Naive B cell (primary cell): ENCODE measurements at regions not wholly inside any gene's neighbourhood (a gene's known extent, or its start where the extent isn't known, plus 50 kb on each side); places are given as distances from the start of the nearest gene placed in this dataset.

Experiments used
- ATAC-seq, 2 donors: fragments of 150-1000 bp; cut with Tn5 transposase; 2 replicates each; pipeline ENCODE4 v1.10.0; 2021; ENCODE audit warnings: low read depth in 2 of 2, mild to moderate bottlenecking in 2 of 2, moderate library complexity in 2 of 2
- DNase-seq: peaks from one replicate; pipeline ENCODE4 v3.0.0; 2022
- H3K27ac Mint-ChIP-seq, 6 donors: one replicate each; pipeline ENCODE4 v1.8.0; 2020 to 2022; ENCODE audit warnings: mild to moderate bottlenecking in 6 of 6, mixed read lengths in 6 of 6, moderate library complexity in 5 of 6, inconsistent platforms in 2 of 6
- H3K27me3 Mint-ChIP-seq, 3 donors: one replicate each; pipeline ENCODE4 v1.8.0; 2021 to 2022; ENCODE audit warnings: mixed read lengths in 3 of 3, mild to moderate bottlenecking in 1 of 3
- H3K36me3 Mint-ChIP-seq, 2 donors: one replicate each; pipeline ENCODE4 v1.8.0; 2020 to 2022; ENCODE audit warnings: mixed read lengths in 2 of 2, inconsistent platforms in 1 of 2, mild to moderate bottlenecking in 1 of 2
- H3K4me1 Mint-ChIP-seq, 3 donors: one replicate each; pipeline ENCODE4 v1.8.0; 2020 to 2022; ENCODE audit warnings: mixed read lengths in 3 of 3, inconsistent platforms in 1 of 3, mild to moderate bottlenecking in 1 of 3, moderate library complexity in 1 of 3
- H3K4me3 Mint-ChIP-seq, 8 donors: one replicate each; pipeline ENCODE4 v1.8.0; 2020 to 2022; ENCODE audit warnings: mild to moderate bottlenecking in 8 of 8, mixed read lengths in 8 of 8, moderate library complexity in 8 of 8, inconsistent platforms in 2 of 8
- H3K9me3 Mint-ChIP-seq, 7 donors: one replicate each; pipeline ENCODE4 v1.8.0; 2020 to 2022; ENCODE audit warnings: mixed read lengths in 7 of 7, mild to moderate bottlenecking in 5 of 7, inconsistent platforms in 2 of 7, moderate library complexity in 1 of 7

DNA sequence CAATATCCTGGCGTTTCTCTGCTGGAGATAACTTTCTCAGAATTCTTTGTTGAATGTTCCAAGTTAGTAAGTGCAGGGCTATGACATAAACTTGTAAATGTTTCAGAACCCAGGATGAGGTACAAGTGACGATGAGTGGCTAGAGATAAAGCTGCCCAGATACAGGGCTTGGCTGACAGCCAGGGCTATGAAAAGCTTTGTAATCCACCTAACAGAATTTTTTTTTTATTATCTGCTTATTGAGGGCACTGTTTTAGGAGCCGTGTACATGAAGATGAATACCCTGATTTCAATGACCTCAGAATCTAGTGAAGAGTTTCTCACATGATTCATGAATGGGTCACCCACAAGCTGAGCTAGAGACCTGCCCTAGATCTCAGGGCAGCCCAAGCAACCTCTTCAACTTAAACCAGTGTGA, 431.4 kb downstream of the DIPK2A start:
- Mint-ChIP-seq H3K9me3 (peaks cover 0 to 26% (median 15%) of the 10 kb centered on the region in 7 donors), H3K4me3 (no peak overlapping the region), H3K27ac (no peak overlapping the region), H3K36me3 (no peaks in the 10 kb centered on the region), H3K27me3 (no peaks in the 10 kb centered on the region), H3K4me1 (no peaks in the 10 kb centered on the region)
- DNase-seq, result no peak
- no peak for ATAC-seq

DNA sequence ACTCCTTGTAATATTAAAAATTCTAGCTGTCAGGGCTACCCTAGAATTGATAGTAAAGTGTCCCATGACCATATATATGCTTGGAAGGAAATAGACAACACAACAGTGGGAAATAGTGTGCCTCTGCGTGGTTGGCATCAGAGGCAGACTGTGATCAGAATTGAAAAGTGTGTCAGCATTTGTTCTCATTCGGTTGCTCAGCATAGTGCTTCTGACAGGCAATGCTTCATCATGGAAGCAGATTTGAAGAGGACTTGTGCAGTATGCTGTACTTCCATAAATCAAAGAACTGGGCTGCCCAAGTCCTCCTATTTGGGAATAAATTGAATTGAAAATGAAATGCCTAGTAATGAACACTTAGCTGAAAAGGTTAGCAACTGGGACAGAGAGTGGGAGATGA, 435.7 kb downstream of the DIPK2A start:
- H3K27ac Mint-ChIP-seq, result no peak overlapping the region
- peaks cover 0 to 17% (median 8%) of the 10 kb centered on the region in 7 donors for H3K9me3 Mint-ChIP-seq
- peaks cover 4 to 9% (median 6%) of the 10 kb centered on the region in 3 donors for H3K27me3 Mint-ChIP-seq
- no peaks in the 10 kb centered on the region for H3K36me3 Mint-ChIP-seq
- no peaks in the 10 kb centered on the region for H3K4me1 Mint-ChIP-seq
- H3K4me3 Mint-ChIP-seq, result no peak overlapping the region
- DNase-seq (no peak), ATAC-seq (no peak)

DNA sequence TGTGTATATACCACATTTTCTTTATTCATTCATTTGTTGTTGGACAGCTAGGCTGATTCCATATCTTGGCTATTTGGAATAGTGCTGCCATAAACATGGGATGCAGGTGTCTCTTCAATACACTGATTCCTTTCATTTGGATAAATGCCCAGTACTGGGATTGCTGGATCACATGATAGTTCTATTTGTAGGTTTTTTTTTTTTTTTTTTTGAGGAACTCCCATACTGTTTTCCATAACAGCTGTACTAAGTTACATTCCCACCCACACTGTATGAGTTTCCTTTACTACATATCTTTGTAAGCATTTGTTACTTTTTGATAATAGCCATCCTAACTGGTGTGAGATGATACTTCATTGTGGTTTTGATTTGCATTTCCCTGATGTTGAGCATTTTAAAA, 437.7 kb downstream of the DIPK2A start:
- no peak for DNase-seq
- Mint-ChIP-seq H3K9me3 (peaks cover 0 to 17% (median 6%) of the 10 kb centered on the region in 7 donors), H3K27me3 (peaks cover 5 to 9% (median 6%) of the 10 kb centered on the region in 3 donors), H3K27ac (peak overlapping the region in 1 of 6 donors; percentile 70), H3K4me3 (no peak overlapping the region), H3K36me3 (no peaks in the 10 kb centered on the region), H3K4me1 (no peaks in the 10 kb centered on the region)
- no peak for ATAC-seq

DNA sequence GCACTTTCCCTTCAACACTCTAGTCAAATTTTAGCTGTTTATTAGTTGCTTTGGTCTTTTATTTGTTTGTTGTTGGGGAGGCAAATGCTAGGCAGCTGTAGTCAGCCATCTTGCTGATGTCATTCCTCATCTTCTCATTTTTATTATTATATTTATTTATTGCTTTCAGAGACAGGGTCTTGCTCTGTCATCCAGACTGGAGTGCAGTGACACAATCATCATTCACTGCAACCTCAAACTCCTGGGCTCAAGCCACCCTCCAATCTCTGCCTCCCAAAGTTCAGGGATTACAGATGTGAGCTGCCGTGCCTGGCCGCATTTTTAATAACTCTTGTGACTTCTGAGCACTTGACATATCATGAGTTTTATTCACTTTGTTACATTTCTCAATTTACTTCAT, 441.4 kb downstream of the DIPK2A start:
- ATAC-seq, result no peak
- peaks cover 2 to 17% (median 6%) of the 10 kb centered on the region in 7 donors for H3K9me3 Mint-ChIP-seq

DNA sequence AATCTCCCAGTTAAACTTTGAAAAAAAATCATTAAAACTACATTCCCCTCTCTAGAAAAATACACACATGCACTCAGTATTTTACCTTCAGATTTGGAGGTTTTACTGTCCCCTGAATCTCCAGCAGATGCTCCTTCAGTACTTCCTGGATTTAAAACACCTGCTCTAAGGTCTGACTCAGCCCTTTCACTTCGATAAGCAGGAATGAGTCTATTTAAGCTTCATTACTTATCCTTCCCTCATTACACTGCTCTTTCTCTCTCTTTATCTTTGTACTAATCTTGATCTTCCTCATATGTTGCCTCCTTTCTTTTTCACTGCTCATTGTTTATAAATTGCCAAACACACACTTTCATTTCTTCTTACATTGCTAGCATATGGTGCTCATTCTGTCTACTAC, 443.9 kb downstream of the DIPK2A start:
- Mint-ChIP-seq H3K27ac (no peak overlapping the region), H3K27me3 (peaks cover 3 to 6% (median 5%) of the 10 kb centered on the region in 3 donors), H3K4me1 (no peaks in the 10 kb centered on the region), H3K4me3 (no peak overlapping the region), H3K36me3 (no peaks in the 10 kb centered on the region), H3K9me3 (peaks cover 1 to 14% (median 5%) of the 10 kb centered on the region in 7 donors)
- no peak for ATAC-seq
- no peak for DNase-seq

More for the DNA sequence above, 441.4 kb downstream of the DIPK2A start:
- no peak for DNase-seq
- Mint-ChIP-seq H3K4me1 (no peaks in the 10 kb centered on the region), H3K27me3 (peaks cover 5 to 9% (median 6%) of the 10 kb centered on the region in 3 donors), H3K27ac (no peak overlapping the region), H3K36me3 (no peaks in the 10 kb centered on the region), H3K4me3 (peak overlapping the region in 1 of 8 donors; percentile 36)

DNA sequence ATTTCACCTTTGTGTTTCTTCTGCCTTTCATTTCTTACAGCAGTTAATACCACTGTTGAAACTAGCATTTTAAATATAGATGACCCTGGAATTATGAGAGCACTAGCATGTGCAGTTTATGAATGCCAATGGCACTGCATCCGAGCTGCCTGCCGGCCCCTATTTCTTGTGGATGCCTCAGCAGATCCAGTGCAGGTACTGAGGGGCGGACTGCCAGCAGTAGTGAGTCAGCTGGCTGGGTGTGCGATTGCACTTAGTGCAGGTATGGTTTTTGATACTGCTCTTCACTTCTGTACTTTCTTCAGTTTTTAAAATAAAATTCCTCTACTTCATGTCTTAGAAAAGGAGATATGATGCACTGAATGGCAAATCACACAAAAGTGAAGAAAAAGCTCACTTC, 453.0 kb downstream of the DIPK2A start:
- no peaks in the 10 kb centered on the region for H3K36me3 Mint-ChIP-seq
- H3K4me3 Mint-ChIP-seq, result no peak overlapping the region
- DNase-seq (no peak), ATAC-seq (no peak)
- H3K27ac Mint-ChIP-seq, result no peak overlapping the region
- no peaks in the 10 kb centered on the region for H3K9me3 Mint-ChIP-seq
- H3K4me1 Mint-ChIP-seq, result no peaks in the 10 kb centered on the region
- H3K27me3 Mint-ChIP-seq, result peaks cover 0 to 4% (median 0%) of the 10 kb centered on the region in 3 donors

DNA sequence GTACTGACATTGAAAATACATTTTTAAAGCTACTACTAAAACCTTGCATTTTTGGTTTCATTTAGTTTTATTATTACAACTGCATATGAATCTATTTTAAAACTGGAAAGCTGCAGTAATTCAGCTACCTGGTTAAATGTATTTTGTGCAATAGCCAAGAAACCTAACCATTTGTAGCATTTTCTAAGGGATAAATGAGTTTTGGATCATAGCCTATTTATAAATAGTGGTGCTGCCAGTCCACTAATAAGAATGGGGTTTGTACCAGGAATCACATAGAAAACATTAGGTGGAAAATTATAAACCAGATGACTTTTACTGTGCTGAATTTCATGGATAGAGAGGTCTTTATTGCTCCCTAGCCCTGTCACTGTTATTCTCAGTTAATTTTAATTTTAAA, 454.7 kb downstream of the DIPK2A start:
- Mint-ChIP-seq H3K4me3 (no peak overlapping the region), H3K36me3 (no peaks in the 10 kb centered on the region), H3K27ac (no peak overlapping the region), H3K9me3 (no peaks in the 10 kb centered on the region), H3K27me3 (peaks cover 0 to 4% (median 0%) of the 10 kb centered on the region in 3 donors), H3K4me1 (no peaks in the 10 kb centered on the region)
- no peak for DNase-seq
- ATAC-seq, result no peak

DNA sequence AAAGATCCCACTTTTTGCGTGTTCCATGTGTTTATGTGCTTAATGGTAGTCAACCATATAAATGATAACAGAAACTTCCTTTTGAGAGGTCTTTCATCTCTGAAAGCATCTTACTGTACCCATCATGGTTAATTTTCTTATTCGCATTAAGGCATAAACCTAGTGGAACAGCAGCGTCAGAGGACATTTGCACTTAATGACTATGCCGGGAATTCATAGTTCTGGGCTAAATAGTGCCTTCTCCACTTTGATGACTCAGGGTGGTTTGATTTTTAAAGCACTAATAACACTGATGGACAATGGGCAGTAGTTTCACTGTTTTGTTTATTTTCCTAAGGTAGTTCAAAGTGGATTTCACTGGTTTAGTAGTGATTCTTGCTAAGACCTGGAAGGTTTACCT, 455.3 kb downstream of the DIPK2A start:
- no peak for ATAC-seq
- no peaks in the 10 kb centered on the region for H3K9me3 Mint-ChIP-seq
- no peak for DNase-seq
- no peak overlapping the region for H3K27ac Mint-ChIP-seq
- no peaks in the 10 kb centered on the region for H3K4me1 Mint-ChIP-seq
- no peak overlapping the region for H3K4me3 Mint-ChIP-seq
- H3K27me3 Mint-ChIP-seq, result peaks cover 0 to 7% (median 0%) of the 10 kb centered on the region in 3 donors
- H3K36me3 Mint-ChIP-seq, result no peaks in the 10 kb centered on the region

DNA sequence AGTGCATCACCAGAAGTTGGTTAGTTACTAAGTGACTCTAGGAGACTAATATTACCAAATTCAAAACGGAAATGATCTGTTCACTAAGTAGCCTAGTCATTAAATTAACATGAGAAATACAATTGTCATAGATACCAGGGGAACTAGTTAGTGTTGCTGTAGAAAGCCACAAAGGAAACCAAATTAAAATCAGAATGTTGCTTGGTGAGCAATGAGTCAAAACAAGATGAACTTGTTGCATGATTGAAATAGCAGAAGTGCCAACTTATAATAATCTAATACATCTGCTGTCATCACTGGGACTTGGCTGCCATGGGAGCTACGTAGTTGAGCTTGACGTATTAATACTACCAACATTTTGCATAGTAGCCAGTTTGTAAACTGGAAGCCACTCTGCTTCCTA, 458.1 kb downstream of the DIPK2A start:
- Mint-ChIP-seq H3K4me3 (no peak overlapping the region), H3K9me3 (peaks cover 0 to 2% (median 0%) of the 10 kb centered on the region in 7 donors), H3K4me1 (peaks cover 0 to 2% (median 0%) of the 10 kb centered on the region in 3 donors), H3K27me3 (peaks cover 0 to 4% (median 0%) of the 10 kb centered on the region in 3 donors), H3K36me3 (no peaks in the 10 kb centered on the region), H3K27ac (no peak overlapping the region)
- DNase-seq, result no peak
- peak in 1 of 2 donors; percentile 18 for ATAC-seq

DNA sequence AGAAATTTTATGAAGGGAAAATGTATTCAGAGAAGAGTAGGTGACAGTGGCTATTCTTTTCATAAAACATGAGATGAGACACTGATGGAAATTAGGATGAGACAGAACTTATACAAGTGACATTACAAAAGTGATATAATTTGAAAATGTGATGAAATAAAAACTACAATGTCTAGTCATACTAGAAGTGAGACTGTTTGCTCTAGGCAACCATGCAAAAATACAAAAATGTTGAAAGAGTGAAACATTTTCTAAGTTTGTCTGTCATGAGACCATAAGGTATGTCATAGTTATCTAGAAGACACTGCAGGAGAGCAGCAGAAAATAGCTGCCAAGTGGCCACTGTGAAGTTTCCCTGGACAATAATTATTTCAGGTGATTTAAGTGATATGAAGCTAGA, 459.5 kb downstream of the DIPK2A start:
- H3K4me3 Mint-ChIP-seq, result no peak overlapping the region
- ATAC-seq (no peak), DNase-seq (no peak)
- no peak overlapping the region for H3K27ac Mint-ChIP-seq
- no peaks in the 10 kb centered on the region for H3K36me3 Mint-ChIP-seq
- H3K27me3 Mint-ChIP-seq, result peaks cover 0 to 4% (median 0%) of the 10 kb centered on the region in 3 donors
- peaks cover 0 to 2% (median 0%) of the 10 kb centered on the region in 7 donors for H3K9me3 Mint-ChIP-seq
- peaks cover 0 to 2% (median 0%) of the 10 kb centered on the region in 3 donors for H3K4me1 Mint-ChIP-seq

DNA sequence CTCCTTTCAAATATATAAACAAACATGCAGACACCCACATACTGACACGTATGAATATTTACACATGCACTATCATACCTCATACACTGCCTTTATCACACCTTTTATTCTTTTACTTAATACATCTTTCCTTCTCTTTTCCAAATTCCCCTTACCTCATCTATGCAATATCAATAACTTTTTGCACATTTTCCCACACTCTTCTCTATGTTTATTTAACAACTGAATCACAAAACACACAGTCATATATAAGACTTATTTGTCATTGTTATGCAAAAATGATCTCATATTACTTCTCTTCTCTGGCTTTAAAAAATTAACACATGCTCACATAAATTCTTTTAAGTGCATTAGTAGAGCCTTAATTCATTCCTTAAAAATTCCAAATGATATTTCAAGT, 461.4 kb downstream of the DIPK2A start:
- ATAC-seq, result no peak

DNA sequence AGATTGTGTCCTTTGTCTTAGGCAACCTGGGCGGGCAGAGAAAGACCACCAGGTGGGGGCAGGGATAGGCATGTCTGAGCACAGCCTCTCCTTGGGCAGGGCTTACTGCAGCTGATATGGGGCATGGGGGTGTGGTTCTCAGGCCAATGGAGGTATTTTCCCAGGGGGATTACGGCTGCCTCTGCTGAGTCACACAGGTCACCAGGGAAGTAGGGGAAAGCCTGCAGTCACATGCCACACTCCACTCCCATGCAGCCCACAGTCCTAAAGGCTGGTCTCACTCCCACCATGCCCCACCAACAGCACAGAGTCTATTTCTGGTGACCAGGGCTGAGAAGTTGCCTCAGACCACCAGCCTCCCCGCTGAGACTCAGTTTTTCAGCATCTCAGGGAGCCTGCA, 466.4 kb downstream of the DIPK2A start:
- Mint-ChIP-seq H3K36me3 (no peaks in the 10 kb centered on the region), H3K4me1 (peaks cover 0 to 2% (median 0%) of the 10 kb centered on the region in 3 donors), H3K4me3 (no peak overlapping the region), H3K9me3 (peaks cover 0 to 2% (median 0%) of the 10 kb centered on the region in 7 donors), H3K27ac (no peak overlapping the region), H3K27me3 (peaks cover 0 to 8% (median 7%) of the 10 kb centered on the region in 3 donors)
- ATAC-seq, result no peak
- DNase-seq, result no peak

More for the DNA sequence above, 461.4 kb downstream of the DIPK2A start:
- Mint-ChIP-seq H3K36me3 (no peaks in the 10 kb centered on the region), H3K27me3 (peaks cover 0 to 10% (median 7%) of the 10 kb centered on the region in 3 donors), H3K4me1 (peaks cover 0 to 2% (median 0%) of the 10 kb centered on the region in 3 donors), H3K9me3 (peaks cover 0 to 2% (median 0%) of the 10 kb centered on the region in 7 donors), H3K27ac (no peak overlapping the region), H3K4me3 (no peak overlapping the region)
- no peak for DNase-seq

DNA sequence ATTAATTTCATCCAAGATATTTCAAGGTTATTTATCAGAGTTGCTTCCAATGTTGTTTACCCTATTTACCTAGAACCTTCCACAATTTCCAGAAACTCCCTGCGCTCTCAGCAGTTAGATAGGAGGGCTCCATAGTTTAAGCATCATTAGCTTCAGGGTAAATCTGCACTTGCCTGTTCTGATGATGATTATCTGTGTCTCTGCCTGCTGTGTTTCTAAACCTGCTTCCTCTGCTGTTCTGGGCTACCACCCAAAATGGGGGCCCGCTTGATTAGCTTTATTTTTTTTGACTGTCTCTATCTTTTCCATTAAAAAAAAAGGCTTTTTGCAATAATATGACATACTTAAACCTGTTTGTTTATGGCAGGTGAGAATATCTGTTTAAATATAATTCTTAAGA, 472.4 kb downstream of the DIPK2A start:
- H3K27ac Mint-ChIP-seq, result peak overlapping the region in 1 of 6 donors; percentile 61
- no peaks in the 10 kb centered on the region for H3K4me1 Mint-ChIP-seq
- no peak overlapping the region for H3K4me3 Mint-ChIP-seq
- no peak for DNase-seq
- H3K36me3 Mint-ChIP-seq, result no peaks in the 10 kb centered on the region
- no peak for ATAC-seq
- H3K27me3 Mint-ChIP-seq, result no peaks in the 10 kb centered on the region
- no peaks in the 10 kb centered on the region for H3K9me3 Mint-ChIP-seq

DNA sequence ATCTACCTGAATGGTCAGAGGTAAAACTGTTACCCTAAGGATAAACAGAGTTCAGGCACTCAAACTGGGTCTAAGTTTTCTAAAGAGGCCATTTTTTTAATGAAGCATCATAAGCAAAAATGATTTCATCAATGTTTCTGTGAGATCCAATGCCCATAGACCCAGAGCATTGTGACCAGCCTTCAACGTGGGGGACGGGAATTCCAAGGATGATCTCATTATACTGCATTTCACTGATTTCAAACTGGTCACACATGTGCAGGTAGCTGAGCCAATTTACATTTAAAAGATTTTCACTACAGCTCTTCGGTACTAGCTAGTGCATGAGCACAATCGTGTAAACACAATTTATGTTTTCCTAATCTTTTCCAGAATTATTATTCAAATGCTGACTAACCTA, 472.9 kb downstream of the DIPK2A start:
- Mint-ChIP-seq H3K4me3 (no peak overlapping the region), H3K27me3 (no peaks in the 10 kb centered on the region), H3K9me3 (no peaks in the 10 kb centered on the region), H3K27ac (no peak overlapping the region), H3K36me3 (no peaks in the 10 kb centered on the region), H3K4me1 (no peaks in the 10 kb centered on the region)
- DNase-seq (no peak), ATAC-seq (no peak)
